DND-41 (cell line): ENCODE measurements at regions not wholly inside any gene's neighbourhood (a gene's known extent, or its start where the extent isn't known, plus 50 kb on each side); places are given as distances from the start of the nearest gene placed in this dataset.
"Not testable (repeated sequence)": the region's sequence is repeated elsewhere in the genome, so short reads cannot be mapped to it uniquely, and the experiment has no call there.

Experiments
- ATAC-seq: fragments of 200-7000 bp; cut with Tn5 transposase; 3 replicates; pipeline ENCODE4 v1.9.1; 2021; ENCODE audit warnings: low read depth; ENCODE audit not compliant: insufficient read depth
- DNase-seq: peaks from one replicate; pipeline ENCODE4 v3.0.0-alpha.2; 2020
- H2AFZ ChIP-seq: 2 replicates; pipeline ENCODE4 v1.6.0; 2012; ENCODE audit warnings: low read depth, low read length
- H3K27ac ChIP-seq: 2 replicates; pipeline ENCODE4 v1.5.1; 2012; ENCODE audit warnings: low read length, inconsistent platforms
- H3K27me3 ChIP-seq: fragments of 200-600 bp; sonication (generic); 2 replicates; pipeline ENCODE4 v1.6.0; 2012; ENCODE audit warnings: low read length, mild to moderate bottlenecking, inconsistent platforms; ENCODE audit not compliant: insufficient read depth, poor library complexity
- H3K36me3 ChIP-seq: 2 replicates; pipeline ENCODE4 v1.5.1; 2012; ENCODE audit warnings: low read length, inconsistent platforms; ENCODE audit not compliant: insufficient read depth
- H3K4me1 ChIP-seq: 2 replicates; pipeline ENCODE4 v1.5.1; 2012; ENCODE audit warnings: mild to moderate bottlenecking, low read length; ENCODE audit not compliant: insufficient read depth
- H3K4me2 ChIP-seq: 2 replicates; pipeline ENCODE4 v1.6.0; 2012; ENCODE audit warnings: mild to moderate bottlenecking, moderate library complexity, low read length, inconsistent platforms; ENCODE audit not compliant: insufficient read depth
- H3K4me3 ChIP-seq, 2 experiments: fragments of 200-600 bp in 1 of 2; shearing (Covaris generic) in 1 of 2; 2 replicates each; pipeline ENCODE4 v1.5.1; 2012 to 2016; ENCODE audit warnings: inconsistent platforms in 2 of 2, low read length in 2 of 2, mild to moderate bottlenecking in 2 of 2, low read depth in 1 of 2, moderate library complexity in 1 of 2
- H3K79me2 ChIP-seq: 2 replicates; pipeline ENCODE4 v1.6.0; 2012; ENCODE audit warnings: low read length, inconsistent platforms; ENCODE audit not compliant: insufficient read depth
- H3K9ac ChIP-seq: 2 replicates; pipeline ENCODE4 v1.6.0; 2012; ENCODE audit warnings: low read depth, mild to moderate bottlenecking, inconsistent platforms, low read length, moderate library complexity
- H3K9me3 ChIP-seq: 2 replicates; pipeline ENCODE4 v1.5.1; 2012; ENCODE audit warnings: low read length, moderate library complexity, mild to moderate bottlenecking, inconsistent platforms; ENCODE audit not compliant: insufficient read depth, severe bottlenecking
- H4K20me1 ChIP-seq: 2 replicates; pipeline ENCODE4 v1.6.0; 2012; ENCODE audit warnings: low read length; ENCODE audit not compliant: insufficient read depth
- EZH2 ChIP-seq: IDR thresholded peaks from 3 replicates; pipeline ENCODE4 v1.6.1; 2012; ENCODE audit warnings: borderline replicate concordance, low read depth, mild to moderate bottlenecking, moderate library complexity, low read length, inconsistent platforms; ENCODE audit not compliant: severe bottlenecking
- TF ChIP-seq, protein P1 (sequence below): IDR thresholded peaks from 2 replicates; pipeline ENCODE4 v1.5.1; 2012; ENCODE audit warnings: borderline replicate concordance, low read length, moderate library complexity, mild to moderate bottlenecking; ENCODE audit not compliant: poor library complexity, severe bottlenecking; ENCODE audit errors: extremely low read depth

DNA sequence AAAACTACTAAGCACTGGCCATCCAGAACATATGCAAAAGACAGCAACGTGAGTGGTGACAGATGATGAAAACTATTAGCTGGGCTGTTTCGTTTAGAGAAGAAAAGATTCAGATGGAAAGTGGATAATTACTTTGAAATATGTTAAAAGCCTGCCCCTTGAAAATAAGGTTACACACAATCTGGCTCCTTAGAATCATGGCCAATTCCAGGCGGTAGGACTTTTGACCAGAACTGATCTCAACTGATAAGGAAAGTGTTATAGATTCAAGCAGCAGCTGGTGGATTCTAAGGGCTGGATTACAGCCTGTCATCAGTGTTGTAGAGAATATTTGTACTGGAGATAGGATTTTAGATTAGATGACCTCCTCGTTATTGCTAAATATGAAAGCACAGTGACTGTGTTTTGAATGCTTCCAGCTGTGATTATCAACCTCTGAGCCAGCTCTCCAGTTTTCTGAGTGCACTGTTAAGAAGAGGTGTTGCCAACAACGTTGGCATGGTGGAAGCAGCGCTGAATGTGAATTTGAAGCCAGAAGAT, 75.1 kb downstream of the KBTBD2 start:
- H2AFZ ChIP-seq, H3K27ac ChIP-seq, H3K9ac ChIP-seq, H3K4me2 ChIP-seq, H3K79me2 ChIP-seq, H3K36me3 ChIP-seq, H3K9me3 ChIP-seq, ATAC-seq, H4K20me1 ChIP-seq, H3K27me3 ChIP-seq, H3K4me3 ChIP-seq, H3K4me1 ChIP-seq, DNase-seq: not testable (repeated sequence)

GRCh38 chr7:32814779-32815178, 76.8 kb downstream of the KBTBD2 start:
- not testable (repeated sequence) for H3K79me2 ChIP-seq, H3K9ac ChIP-seq, H3K36me3 ChIP-seq, DNase-seq, H3K27ac ChIP-seq, H3K4me1 ChIP-seq, H4K20me1 ChIP-seq, H3K9me3 ChIP-seq, H3K4me3 ChIP-seq, H3K27me3 ChIP-seq, ATAC-seq, H2AFZ ChIP-seq, H3K4me2 ChIP-seq

DNA sequence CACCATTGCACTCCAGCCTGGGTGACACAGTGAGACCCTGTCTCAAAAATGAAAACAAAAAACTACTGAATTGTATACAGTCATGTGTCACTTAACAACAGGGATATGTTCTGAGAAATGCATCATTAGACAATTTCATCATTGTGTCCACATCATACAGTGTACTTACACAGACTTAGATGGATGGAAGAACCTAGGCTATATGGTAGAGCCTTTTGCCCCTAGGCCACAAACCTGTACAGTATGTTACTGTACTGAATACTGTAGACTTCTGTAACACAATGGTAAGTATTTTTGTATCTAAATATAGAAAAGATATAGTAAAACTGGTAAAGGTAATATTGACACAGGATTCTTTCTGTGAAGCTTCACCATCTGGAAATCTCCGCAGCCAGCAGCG, 81.7 kb downstream of the KBTBD2 start:
- Histone ChIP-seq H3K9ac (no peak overlapping the region), H3K36me3 (no peaks in the 10 kb centered on the region), H2AFZ (no peak overlapping the region), H3K4me1 (no peaks in the 10 kb centered on the region), H3K4me3 (no peak overlapping the region), H3K27ac (no peak overlapping the region), H3K9me3 (no peaks in the 10 kb centered on the region), H4K20me1 (no peaks in the 10 kb centered on the region), H3K79me2 (no peaks in the 10 kb centered on the region), H3K4me2 (no peak overlapping the region), H3K27me3 (no peaks in the 10 kb centered on the region)
- ATAC-seq (no peak), DNase-seq (no peak)
- no peak for TF ChIP-seq EZH2
- TF ChIP-seq, protein P1, sequence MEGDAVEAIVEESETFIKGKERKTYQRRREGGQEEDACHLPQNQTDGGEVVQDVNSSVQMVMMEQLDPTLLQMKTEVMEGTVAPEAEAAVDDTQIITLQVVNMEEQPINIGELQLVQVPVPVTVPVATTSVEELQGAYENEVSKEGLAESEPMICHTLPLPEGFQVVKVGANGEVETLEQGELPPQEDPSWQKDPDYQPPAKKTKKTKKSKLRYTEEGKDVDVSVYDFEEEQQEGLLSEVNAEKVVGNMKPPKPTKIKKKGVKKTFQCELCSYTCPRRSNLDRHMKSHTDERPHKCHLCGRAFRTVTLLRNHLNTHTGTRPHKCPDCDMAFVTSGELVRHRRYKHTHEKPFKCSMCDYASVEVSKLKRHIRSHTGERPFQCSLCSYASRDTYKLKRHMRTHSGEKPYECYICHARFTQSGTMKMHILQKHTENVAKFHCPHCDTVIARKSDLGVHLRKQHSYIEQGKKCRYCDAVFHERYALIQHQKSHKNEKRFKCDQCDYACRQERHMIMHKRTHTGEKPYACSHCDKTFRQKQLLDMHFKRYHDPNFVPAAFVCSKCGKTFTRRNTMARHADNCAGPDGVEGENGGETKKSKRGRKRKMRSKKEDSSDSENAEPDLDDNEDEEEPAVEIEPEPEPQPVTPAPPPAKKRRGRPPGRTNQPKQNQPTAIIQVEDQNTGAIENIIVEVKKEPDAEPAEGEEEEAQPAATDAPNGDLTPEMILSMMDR = no peak

- no peak overlapping the region for H3K4me3 ChIP-seq
- no peak for ATAC-seq
Measured at GRCh38 chr7:32809347-32809746, 82.2 kb downstream of the KBTBD2 start.

More at GRCh38 chr7:32809347-32809746, 82.2 kb downstream of the KBTBD2 start:
- H3K36me3 ChIP-seq = no peaks in the 10 kb centered on the region
- DNase-seq = no peak
- H2AFZ ChIP-seq = no peak overlapping the region
- H3K79me2 ChIP-seq = no peaks in the 10 kb centered on the region
- no peak overlapping the region for H3K27ac ChIP-seq
- H3K9me3 ChIP-seq = no peaks in the 10 kb centered on the region
- no peaks in the 10 kb centered on the region for H3K4me1 ChIP-seq
- TF ChIP-seq, protein P1 = no peak
- no peak for TF ChIP-seq EZH2
- H3K27me3 ChIP-seq = no peaks in the 10 kb centered on the region
- no peak overlapping the region for H3K4me2 ChIP-seq
- no peak overlapping the region for H3K9ac ChIP-seq
- H4K20me1 ChIP-seq = no peaks in the 10 kb centered on the region
